ENCODE measurements at regions not wholly inside any gene's neighbourhood (a gene's known extent, or its start where the extent isn't known, plus 50 kb on each side); places are given as distances from the start of the nearest gene placed in this dataset. TPM values are rescaled to one million over a fixed set of nuclear protein-coding genes. Genes with fewer than 3 reads are reported as not detected.

- whole genome bisulfite sequencing = 88% methylated on average over 7 of the region's 7 CpGs
Observed at GRCh38 chr4:123346330-123346940, 50.2 kb upstream of the SPRY1 start.

More at GRCh38 chr4:123346330-123346940, 50.2 kb upstream of the SPRY1 start:
- H3K4ac ChIP-seq (ENCODE audit: low read depth in 1 of 2, low read length in 2 of 2) = no peak overlapping the region
- H2BK5ac ChIP-seq (ENCODE audit: low read depth, low read length, poor library complexity, severe bottlenecking) = no peak overlapping the region
- H3K79me1 ChIP-seq (replicated peaks; ENCODE audit: low read length, poor library complexity, severe bottlenecking) = no peaks in the 10 kb centered on the region
- no peak overlapping the region for H3K23ac ChIP-seq (ENCODE audit: low read length in 2 of 2)
- H2AK5ac ChIP-seq (ENCODE audit: low read length, severe bottlenecking) = no peak overlapping the region
- H4K8ac ChIP-seq (ENCODE audit: low read length) = no peak overlapping the region
- no peak overlapping the region for H3K27ac ChIP-seq (ENCODE audit: low read length, poor library complexity, severe bottlenecking)
- no peaks in the 10 kb centered on the region for H3K27me3 ChIP-seq (ENCODE audit: control insufficient read depth in 1 of 2, insufficient read depth in 1 of 2, low read length in 2 of 2)
- H3K4me3 ChIP-seq (ENCODE audit: insufficient read depth in 1 of 2, low read depth in 1 of 2, low read length in 2 of 2) = no peak overlapping the region
- H2BK120ac ChIP-seq (ENCODE audit: low read depth, low read length) = no peak overlapping the region
- H3K4me2 ChIP-seq (ENCODE audit: low read length, poor library complexity, severe bottlenecking) = no peak overlapping the region
- H2AFZ ChIP-seq (ENCODE audit: low read depth, low read length) = no peak overlapping the region
- no peaks in the 10 kb centered on the region for H3K9me3 ChIP-seq (ENCODE audit: control insufficient read depth, low read length)
- H3K9ac ChIP-seq (ENCODE audit: low read length) = no peak overlapping the region
- DNase-seq = no peak
- no peak overlapping the region for H2BK15ac ChIP-seq (ENCODE audit: low read depth, poor library complexity, severe bottlenecking)
- H4K91ac ChIP-seq (ENCODE audit: low read length) = no peak overlapping the region
- H3K18ac ChIP-seq (ENCODE audit: low read depth in 1 of 2, low read length in 2 of 2) = no peak overlapping the region
- no peaks in the 10 kb centered on the region for H3K36me3 ChIP-seq (ENCODE audit: control insufficient read depth in 1 of 2, insufficient read depth in 2 of 2, low read depth in 1 of 2, low read length in 2 of 2)
- H3K14ac ChIP-seq (ENCODE audit: low read length in 2 of 2) = no peak overlapping the region
- no peak overlapping the region for H2BK12ac ChIP-seq (ENCODE audit: low read length in 2 of 2)
- peaks cover 2% of the 10 kb centered on the region for H3K4me1 ChIP-seq (ENCODE audit: control insufficient read depth, insufficient read depth, low read depth, low read length)

Small RNA genes lying in the stretch of these regions (small RNA-seq; reads per million reads assigned to genes)
- gene AC026402.1 (ENCODE audit: low read depth) = not detected
